Esophagus (tissue), 2 donors: ENCODE measurements at regions not wholly inside any gene's neighbourhood (a gene's known extent, or its start where the extent isn't known, plus 50 kb on each side); places are given as distances from the start of the nearest gene placed in this dataset.

ENCODE experiments used
- H3K27ac ChIP-seq, 2 donors: one replicate each; pipeline ENCODE4 v1.5.1; 2013; ENCODE audit warnings: low read depth in 2 of 2, mild to moderate bottlenecking in 2 of 2, inconsistent platforms in 1 of 2, low read length in 1 of 2, moderate library complexity in 1 of 2
- H3K27me3 ChIP-seq, 2 donors: one replicate each; pipeline ENCODE4 v1.6.1; 2013; ENCODE audit warnings: low read length in 2 of 2, control low read depth in 1 of 2, mild to moderate bottlenecking in 1 of 2; ENCODE audit not compliant: insufficient read depth in 2 of 2, control insufficient read depth in 1 of 2
- H3K36me3 ChIP-seq, 2 donors: one replicate each; pipeline ENCODE4 v1.6.1; 2013; ENCODE audit warnings: low read length in 1 of 2; ENCODE audit not compliant: control insufficient read depth in 2 of 2, insufficient read depth in 2 of 2
- H3K4me1 ChIP-seq, 2 donors: one replicate each; pipeline ENCODE4 v1.6.1; 2013; ENCODE audit warnings: low read length in 1 of 2; ENCODE audit not compliant: control insufficient read depth in 2 of 2, insufficient read depth in 2 of 2
- H3K4me3 ChIP-seq, 2 donors: one replicate each; pipeline ENCODE4 v1.5.1; 2013; ENCODE audit warnings: low read length in 2 of 2, mild to moderate bottlenecking in 2 of 2, low read depth in 1 of 2, moderate library complexity in 1 of 2
- H3K9me3 ChIP-seq, 2 donors: one replicate each; pipeline ENCODE4 v1.6.1; 2013; ENCODE audit warnings: mild to moderate bottlenecking in 2 of 2, low read depth in 1 of 2, low read length in 1 of 2, moderate library complexity in 1 of 2; ENCODE audit not compliant: control insufficient read depth in 2 of 2, insufficient read depth in 1 of 2
- WGBS, 2 donors: extraction: QIAGEN DNeasy Blood & Tissue Kit; methylation state at CpG; one replicate each; pipeline ENCODE4 v1.1.7; 2013; 5-methylcytosine and 5-hydroxymethylcytosine counted together
- donor health status: healthy with polysubstance abuse.
- donor health status: Bipolar disorder and iron deficiency.

DNA sequence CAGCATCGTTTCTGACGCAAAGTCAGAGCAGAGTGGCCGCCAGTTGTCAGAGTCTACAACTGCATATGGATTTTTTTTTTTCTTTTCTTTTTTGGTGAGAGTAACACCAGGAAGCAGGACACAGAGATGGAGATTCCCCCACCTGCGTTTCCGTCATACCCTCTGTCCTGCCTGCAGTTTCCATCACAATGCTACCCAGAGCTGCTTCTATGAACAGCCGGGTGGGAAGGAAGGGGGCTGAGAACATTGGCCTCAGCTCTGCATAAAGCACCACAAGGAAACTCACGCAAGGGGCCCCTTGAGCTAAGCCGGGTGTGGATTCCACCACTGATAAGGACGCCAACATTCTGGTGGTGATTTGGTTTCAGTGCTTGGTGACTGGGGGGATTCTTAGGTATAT lies 183.5 kb upstream of the AFDN start:
- WGBS, 2 donors: 90 to 94% methylated on average over 9 of the region's 9 CpGs
- H3K36me3 ChIP-seq: no peaks in the 10 kb centered on the region
- no peaks in the 10 kb centered on the region for H3K27me3 ChIP-seq
- H3K9me3 ChIP-seq: no peaks in the 10 kb centered on the region
- H3K4me3 ChIP-seq: no peak overlapping the region
- H3K4me1 ChIP-seq: no peaks in the 10 kb centered on the region
- no peak overlapping the region for H3K27ac ChIP-seq

DNA sequence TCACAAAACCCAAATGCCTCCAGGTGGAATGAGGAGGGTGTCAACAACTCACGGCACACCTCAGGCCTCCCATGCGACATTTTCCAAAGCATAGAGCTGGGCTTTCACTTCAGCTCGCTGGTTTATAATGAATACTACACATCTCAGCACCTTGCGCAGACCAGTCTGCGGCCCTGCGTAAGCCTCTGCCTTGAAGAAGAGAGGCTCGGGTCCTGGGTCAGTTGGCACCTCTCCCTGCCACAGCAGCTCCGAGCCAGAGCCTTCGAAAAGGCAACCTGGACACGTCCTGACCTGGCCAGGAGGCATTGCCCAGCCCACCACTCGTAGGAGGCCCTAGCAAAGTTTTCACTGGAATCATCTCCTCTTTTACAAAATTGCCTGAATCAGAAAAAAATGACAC lies 183.0 kb upstream of the AFDN start:
- Histone ChIP-seq H3K9me3 (no peaks in the 10 kb centered on the region), H3K4me3 (no peak overlapping the region), H3K36me3 (no peaks in the 10 kb centered on the region), H3K27me3 (no peaks in the 10 kb centered on the region), H3K4me1 (no peaks in the 10 kb centered on the region), H3K27ac (no peak overlapping the region)
- WGBS, 2 donors: 90% methylated on average over 11 of the region's 11 CpGs

DNA sequence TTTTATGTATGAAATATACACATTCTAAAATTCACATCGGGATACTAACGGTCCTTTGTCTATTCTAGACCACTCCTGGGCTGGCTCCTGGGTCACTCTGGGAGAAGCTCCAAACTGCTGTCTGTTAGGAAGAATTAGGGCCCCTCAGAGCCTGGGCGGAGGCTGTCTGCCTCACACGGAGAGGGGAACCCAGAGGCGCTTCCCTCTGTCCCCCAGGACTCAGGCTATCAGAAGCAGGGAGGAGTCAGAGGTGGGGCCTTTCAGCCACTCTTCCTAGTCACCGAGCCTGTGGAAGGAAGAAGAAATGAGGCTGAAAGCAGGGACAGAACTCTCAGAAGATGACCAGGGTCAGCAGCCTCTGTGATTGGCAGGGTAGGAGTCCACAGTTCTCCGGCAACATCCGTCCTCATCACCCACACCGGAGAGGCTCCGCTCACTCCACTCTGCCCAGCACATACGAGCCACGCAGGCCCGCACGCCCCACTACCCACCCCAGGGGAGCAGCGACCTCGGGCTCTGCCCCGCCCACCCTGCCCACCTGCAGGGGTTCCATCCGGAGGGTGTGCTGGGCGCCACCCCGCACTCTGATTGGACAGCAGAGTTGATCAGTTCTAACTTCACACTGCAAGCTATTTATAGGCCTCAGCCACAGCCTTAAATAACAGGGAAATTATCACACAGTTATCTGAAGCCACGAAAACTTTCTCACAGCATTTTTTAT lies 182.1 kb upstream of the AFDN start:
- H3K4me1 ChIP-seq: no peaks in the 10 kb centered on the region
- no peaks in the 10 kb centered on the region for H3K36me3 ChIP-seq
- H3K9me3 ChIP-seq: no peaks in the 10 kb centered on the region
- 68 to 78% methylated on average over 21 of the region's 21 CpGs for WGBS, 2 donors
- no peak overlapping the region for H3K27ac ChIP-seq
- H3K4me3 ChIP-seq: no peak overlapping the region
- H3K27me3 ChIP-seq: no peaks in the 10 kb centered on the region

DNA sequence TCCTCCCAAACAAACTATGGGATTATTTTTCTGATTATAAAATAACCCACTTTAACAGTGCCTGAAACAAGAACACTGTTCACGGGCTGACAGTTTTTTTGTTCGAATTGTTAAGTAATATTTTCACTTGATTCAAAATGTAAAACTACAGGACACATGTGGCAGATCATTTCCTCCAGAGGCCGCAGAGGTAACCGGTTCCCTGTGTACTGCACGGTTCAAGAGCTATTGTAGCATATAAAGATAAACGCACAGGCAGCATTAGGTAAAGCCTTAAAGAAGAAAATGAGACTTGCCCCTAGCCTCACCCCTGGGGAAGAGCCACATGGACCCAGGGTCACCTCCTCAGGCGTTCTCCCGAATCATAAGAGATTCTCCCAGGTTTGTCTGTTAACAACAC lies 181.3 kb upstream of the AFDN start:
- H3K4me3 ChIP-seq: no peak overlapping the region
- H3K36me3 ChIP-seq: no peaks in the 10 kb centered on the region
- H3K27me3 ChIP-seq: no peaks in the 10 kb centered on the region
- no peak overlapping the region for H3K27ac ChIP-seq
- 81% methylated on average over 8 of the region's 8 CpGs for WGBS, 2 donors
- no peaks in the 10 kb centered on the region for H3K4me1 ChIP-seq
- H3K9me3 ChIP-seq: no peaks in the 10 kb centered on the region

DNA sequence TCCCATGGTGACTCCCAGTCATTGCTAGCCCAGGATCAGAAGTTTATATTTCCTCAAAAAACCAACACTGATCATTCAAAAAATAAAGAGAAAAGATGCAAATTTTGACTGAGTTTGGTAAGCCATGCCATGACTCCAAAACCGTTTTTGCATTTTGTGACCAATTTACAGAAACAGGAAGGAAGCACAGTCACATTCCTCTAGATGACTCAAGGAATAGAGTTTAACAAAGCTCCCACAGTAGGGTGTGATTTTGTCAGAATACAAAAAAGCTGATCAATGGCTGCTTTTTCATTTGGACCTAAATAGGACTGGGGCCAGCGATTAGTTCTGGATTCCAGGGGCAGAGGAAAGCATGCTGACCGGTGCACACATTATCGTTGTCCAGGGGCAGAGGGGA lies 179.4 kb upstream of the AFDN start:
- Histone ChIP-seq H3K9me3 (peaks cover 0 to 7% of the 10 kb centered on the region in 2 donors), H3K36me3 (no peaks in the 10 kb centered on the region), H3K27ac (no peak overlapping the region), H3K4me3 (no peak overlapping the region), H3K27me3 (no peaks in the 10 kb centered on the region), H3K4me1 (no peaks in the 10 kb centered on the region)
- 58 to 73% methylated on average over 4 of the region's 4 CpGs for WGBS, 2 donors

DNA sequence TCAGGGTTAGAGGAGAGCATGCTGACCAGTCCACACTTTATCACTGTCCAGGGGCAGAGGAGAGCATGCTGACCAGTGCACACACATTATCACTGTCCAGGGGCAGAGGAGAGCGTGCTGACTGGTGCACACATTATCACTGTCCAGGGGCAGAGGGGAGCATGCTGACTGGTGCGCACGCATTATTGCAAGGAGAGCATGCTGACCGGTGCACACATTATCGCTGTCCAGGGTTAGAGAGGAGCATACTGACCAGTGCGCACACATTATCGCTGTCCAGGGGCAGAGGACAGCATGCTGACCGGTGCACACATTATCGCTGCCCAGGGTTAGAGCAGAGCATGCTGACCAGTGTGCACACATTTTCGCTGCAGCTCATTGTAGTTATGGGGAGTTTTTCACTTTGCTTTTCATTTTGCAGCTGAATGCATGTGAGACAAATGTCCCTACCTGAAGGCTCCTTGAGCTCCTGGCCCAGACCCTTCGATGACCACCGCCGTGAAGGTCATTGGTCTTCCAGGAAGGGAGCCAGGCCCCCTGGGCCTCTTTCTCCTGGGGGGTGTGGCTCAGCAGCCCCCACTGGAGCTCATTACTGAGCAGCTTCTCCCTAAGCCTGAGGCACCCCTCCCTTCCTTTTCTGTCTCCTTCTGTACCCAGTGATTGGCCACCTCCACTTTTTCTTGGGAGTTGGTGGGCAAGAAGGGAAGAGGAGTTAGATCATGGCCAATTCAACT lies 178.8 kb upstream of the AFDN start:
- Histone ChIP-seq H3K36me3 (no peaks in the 10 kb centered on the region), H3K9me3 (peaks cover 0 to 7% of the 10 kb centered on the region in 2 donors), H3K27ac (no peak overlapping the region), H3K4me3 (no peak overlapping the region), H3K4me1 (no peaks in the 10 kb centered on the region), H3K27me3 (no peaks in the 10 kb centered on the region)
- 92 to 93% methylated on average over 13 of the region's 13 CpGs for WGBS, 2 donors

DNA sequence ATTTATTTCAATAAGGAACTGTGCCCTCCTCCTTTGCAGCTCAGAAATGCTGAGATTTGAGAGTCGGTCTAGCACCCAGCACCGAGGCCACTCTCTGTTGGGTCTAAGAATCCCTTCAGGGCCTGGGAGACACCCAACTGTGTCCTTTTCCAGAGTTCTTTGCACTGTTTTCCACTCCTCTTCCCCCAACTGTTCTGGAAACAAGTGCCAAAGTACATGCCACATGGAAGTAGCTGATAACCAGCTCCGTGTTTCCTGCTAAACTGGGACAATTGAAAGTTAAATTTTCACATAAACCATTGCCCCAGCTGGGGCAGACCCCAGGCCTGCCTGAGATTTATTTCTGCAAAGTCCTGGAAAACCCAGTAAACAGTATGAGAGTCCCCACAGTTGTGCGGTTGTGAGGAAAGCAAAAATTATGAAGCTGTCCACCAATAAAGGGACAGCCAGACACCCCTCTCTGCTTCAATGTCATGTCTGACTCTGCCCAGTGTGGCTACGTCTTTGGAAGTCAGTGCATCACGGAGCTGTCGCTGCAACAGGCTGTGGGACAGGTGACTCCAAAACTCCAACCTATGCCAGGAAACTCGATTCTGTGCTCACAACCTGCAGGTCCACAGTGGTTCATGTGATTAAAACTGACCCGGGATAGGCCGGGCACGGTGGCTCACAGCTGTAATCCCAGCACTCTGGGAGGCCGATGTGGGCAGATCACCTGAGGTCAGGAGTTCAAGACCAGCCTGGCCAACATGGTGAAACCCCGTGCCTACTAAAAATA lies 178.0 kb upstream of the AFDN start:
- no peaks in the 10 kb centered on the region for H3K36me3 ChIP-seq
- no peaks in the 10 kb centered on the region for H3K27me3 ChIP-seq
- H3K4me1 ChIP-seq: no peaks in the 10 kb centered on the region
- peaks cover 3 to 7% of the 10 kb centered on the region in 2 donors for H3K9me3 ChIP-seq
- no peak overlapping the region for H3K27ac ChIP-seq
- 82 to 88% methylated on average over 13 of the region's 13 CpGs for whole genome bisulfite sequencing, 2 donors
- no peak overlapping the region for H3K4me3 ChIP-seq

DNA sequence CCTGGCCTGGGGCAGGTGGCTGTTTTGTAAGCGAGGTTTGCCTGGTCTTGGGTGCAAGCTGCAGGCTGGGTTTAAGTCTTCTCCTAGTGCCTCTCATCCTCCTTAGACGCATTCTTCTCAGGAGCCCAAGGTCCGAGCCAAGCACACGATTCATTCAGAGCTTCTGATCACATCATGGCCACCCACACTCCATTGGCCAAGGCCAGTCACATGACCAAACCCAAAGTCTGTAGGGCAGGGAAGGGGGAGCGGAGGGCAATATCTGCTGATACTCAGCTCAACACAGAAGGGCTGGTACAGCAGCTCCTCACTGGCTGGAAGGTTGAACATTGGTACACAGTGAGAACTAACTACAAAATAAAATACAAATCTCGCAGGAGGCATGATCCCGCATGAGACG lies 177.2 kb upstream of the AFDN start:
- H3K4me1 ChIP-seq: no peaks in the 10 kb centered on the region
- WGBS, 2 donors: 93 to 96% methylated on average over 8 of the region's 8 CpGs

DNA sequence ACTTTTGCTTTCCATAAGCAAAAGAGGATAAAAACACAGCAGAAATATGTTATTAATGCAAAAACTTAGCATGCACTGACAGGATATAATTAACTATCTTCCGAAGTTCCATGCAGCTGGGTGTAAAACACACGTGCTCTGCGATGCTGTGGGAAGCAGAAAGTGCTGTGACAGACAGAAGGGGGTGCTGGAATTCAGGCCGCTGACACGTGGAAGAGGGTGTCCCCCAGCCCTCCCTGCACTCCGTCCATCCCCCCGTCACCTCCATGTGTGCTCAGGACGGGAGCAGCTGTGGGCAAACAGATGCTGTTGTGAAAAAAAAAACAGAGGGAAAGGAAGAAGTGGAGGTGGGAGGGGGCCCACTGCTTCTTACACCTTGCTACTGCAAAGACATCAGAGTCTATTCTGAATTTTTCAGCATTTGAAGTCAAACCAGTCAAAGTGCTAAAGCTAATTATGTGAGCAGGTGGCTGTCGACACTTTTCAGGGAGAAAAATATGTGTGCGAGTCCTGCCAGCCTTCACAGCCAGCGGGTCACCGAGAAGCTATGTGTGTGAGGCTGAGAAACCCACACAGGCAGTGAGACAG lies 175.9 kb upstream of the AFDN start:
- 51 to 56% methylated on average over 12 of the region's 12 CpGs for WGBS, 2 donors
- H3K36me3 ChIP-seq: no peaks in the 10 kb centered on the region
- no peaks in the 10 kb centered on the region for H3K27me3 ChIP-seq
- no peak overlapping the region for H3K4me3 ChIP-seq
- H3K4me1 ChIP-seq: no peaks in the 10 kb centered on the region
- peaks cover 3 to 7% of the 10 kb centered on the region in 2 donors for H3K9me3 ChIP-seq
- H3K27ac ChIP-seq: no peak overlapping the region

More for the DNA sequence above, 177.2 kb upstream of the AFDN start:
- H3K27me3 ChIP-seq: no peaks in the 10 kb centered on the region
- no peaks in the 10 kb centered on the region for H3K36me3 ChIP-seq
- no peak overlapping the region for H3K27ac ChIP-seq
- peaks cover 3 to 7% of the 10 kb centered on the region in 2 donors for H3K9me3 ChIP-seq
- H3K4me3 ChIP-seq: no peak overlapping the region
